ENCODE measurements at regions not wholly inside any gene's neighbourhood (a gene's known extent, or its start where the extent isn't known, plus 50 kb on each side); places are given as distances from the start of the nearest gene placed in this dataset.

- H3K27me3 Mint-ChIP-seq (ENCODE audit: low read depth): no peaks in the 10 kb centered on the region
- H3K9me3 Mint-ChIP-seq (ENCODE audit: low read depth): no peaks in the 10 kb centered on the region
- no peaks in the 10 kb centered on the region for H3K36me3 Mint-ChIP-seq (ENCODE audit: low read depth)
- no peak overlapping the region for H3K27ac Mint-ChIP-seq (ENCODE audit: unreplicated experiment)
- no peak for DNase-seq (ENCODE audit: low spot score)
- H3K4me3 Mint-ChIP-seq (ENCODE audit: unreplicated experiment): no peak overlapping the region
- H3K4me1 Mint-ChIP-seq (ENCODE audit: low read depth): no peaks in the 10 kb centered on the region
- TF ChIP-seq CTCF (IDR thresholded peaks at IDR 0.05): no peak
These were observed 1829.4 kb downstream of the PCDH9 start for GRCh38 chr13:65400702-65401101.

DNA sequence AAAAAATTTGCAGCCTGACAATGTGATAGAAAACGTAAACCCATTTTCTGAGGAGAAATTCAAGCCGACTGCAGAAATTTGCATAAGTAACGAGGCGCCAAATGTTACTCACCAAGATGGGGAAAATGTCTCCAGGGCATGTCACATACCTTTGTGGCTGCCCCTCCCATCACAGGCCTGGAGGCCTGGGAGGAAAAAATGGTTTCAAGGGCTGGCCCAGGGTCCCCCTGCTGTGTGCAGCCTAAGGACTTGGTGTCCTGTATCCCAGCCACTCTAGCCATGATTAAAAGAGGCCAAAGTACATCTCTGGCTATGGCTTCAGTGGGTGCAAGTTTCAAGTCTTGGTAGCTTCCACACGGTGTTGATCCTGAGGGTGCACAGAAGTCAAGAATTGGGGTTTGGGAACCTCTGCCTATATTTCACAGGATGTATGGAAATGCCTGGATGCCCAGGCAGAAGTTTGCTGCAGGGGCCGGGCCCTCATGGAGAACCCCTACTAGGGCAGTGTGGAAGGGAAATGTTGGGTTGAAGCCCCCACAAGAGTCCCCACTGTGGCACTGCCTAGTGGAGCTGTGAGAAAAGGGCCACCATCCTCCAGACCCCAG, 1842.3 kb downstream of the PCDH9 start:
- Mint-ChIP-seq H3K4me1 (ENCODE audit: low read depth) (peaks cover 10% of the 10 kb centered on the region), H3K4me3 (ENCODE audit: unreplicated experiment) (no peak overlapping the region), H3K9me3 (ENCODE audit: low read depth) (peaks cover 11% of the 10 kb centered on the region), H3K27ac (ENCODE audit: unreplicated experiment) (no peak overlapping the region), H3K36me3 (ENCODE audit: low read depth) (peaks cover 4% of the 10 kb centered on the region), H3K27me3 (ENCODE audit: low read depth) (no peaks in the 10 kb centered on the region)
- peak; percentile 25 for DNase-seq (ENCODE audit: low spot score)
- TF ChIP-seq CTCF (IDR thresholded peaks at IDR 0.05): no peak

- Mint-ChIP-seq H3K4me3 (ENCODE audit: unreplicated experiment) (no peak overlapping the region), H3K27me3 (ENCODE audit: low read depth) (no peaks in the 10 kb centered on the region), H3K27ac (ENCODE audit: unreplicated experiment) (no peak overlapping the region), H3K36me3 (ENCODE audit: low read depth) (peaks cover 5% of the 10 kb centered on the region), H3K4me1 (ENCODE audit: low read depth) (peaks cover 6% of the 10 kb centered on the region), H3K9me3 (ENCODE audit: low read depth) (peaks cover 34% of the 10 kb centered on the region)
- DNase-seq (ENCODE audit: low spot score): no peak
- TF ChIP-seq CTCF (IDR thresholded peaks at IDR 0.05): no peak
These were observed 1851.1 kb downstream of the PCDH9 start for GRCh38 chr13:65378943-65379519.

GRCh38 chr13:65378484-65378883, 1851.7 kb downstream of the PCDH9 start:
- Mint-ChIP-seq H3K9me3 (ENCODE audit: low read depth) (peaks cover 34% of the 10 kb centered on the region), H3K4me1 (ENCODE audit: low read depth) (peaks cover under 1% of the 10 kb centered on the region), H3K27me3 (ENCODE audit: low read depth) (no peaks in the 10 kb centered on the region), H3K36me3 (ENCODE audit: low read depth) (peaks cover 5% of the 10 kb centered on the region), H3K27ac (ENCODE audit: unreplicated experiment) (no peak overlapping the region), H3K4me3 (ENCODE audit: unreplicated experiment) (no peak overlapping the region)
- TF ChIP-seq CTCF (IDR thresholded peaks at IDR 0.05): no peak
- DNase-seq (ENCODE audit: low spot score): no peak

DNA sequence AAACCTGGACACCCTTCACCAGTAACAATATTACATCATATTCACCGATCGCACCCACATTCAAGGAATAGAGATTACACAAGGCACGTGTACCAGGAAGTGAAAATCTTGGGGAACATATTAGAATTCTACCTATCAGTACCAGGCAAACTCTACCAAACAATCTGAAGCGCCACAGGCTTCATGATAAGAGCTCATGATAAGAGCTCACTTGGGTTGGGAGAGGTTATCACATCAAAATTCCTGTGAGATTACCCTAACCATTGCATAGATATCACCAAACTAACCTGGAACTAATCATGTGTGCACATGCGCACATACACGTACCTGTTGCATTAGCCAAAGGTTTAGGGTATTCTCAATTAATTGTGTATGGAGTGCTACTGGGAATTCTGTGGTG, 1861.3 kb downstream of the PCDH9 start:
- no peaks in the 10 kb centered on the region for H3K27me3 Mint-ChIP-seq (ENCODE audit: low read depth)
- peaks cover 5% of the 10 kb centered on the region for H3K9me3 Mint-ChIP-seq (ENCODE audit: low read depth)
- H3K36me3 Mint-ChIP-seq (ENCODE audit: low read depth): no peaks in the 10 kb centered on the region
- H3K4me3 Mint-ChIP-seq (ENCODE audit: unreplicated experiment): no peak overlapping the region
- H3K4me1 Mint-ChIP-seq (ENCODE audit: low read depth): no peaks in the 10 kb centered on the region
- no peak for TF ChIP-seq CTCF (IDR thresholded peaks at IDR 0.05)
- DNase-seq (ENCODE audit: low spot score): no peak
- H3K27ac Mint-ChIP-seq (ENCODE audit: unreplicated experiment): no peak overlapping the region
